Heart right ventricle (tissue), 16 donors: ENCODE measurements at regions not wholly inside any gene's neighbourhood (a gene's known extent, or its start where the extent isn't known, plus 50 kb on each side); places are given as distances from the start of the nearest gene placed in this dataset.

Experiments used
- ATAC-seq, 8 donors: fragments of 200-7000 bp; cut with Tn5 transposase; one replicate each; pipeline ENCODE4 v1.9.1; 2020; ENCODE audit warnings: mild to moderate bottlenecking in 8 of 8, moderate library complexity in 8 of 8, moderate number of reproducible peaks in 1 of 8
- DNase-seq, 2 donors: peaks; one replicate each; pipeline ENCODE4 v3.0.0-alpha.2; 2020
- H3K27ac ChIP-seq, 10 donors: fragments of 200-600 bp; sonication (generic) in 2 of 10; one replicate each; pipeline versions ENCODE4 v1.5.0 to v1.8.0; 2020 to 2022; ENCODE audit warnings: mild to moderate bottlenecking in 3 of 10
- H3K27me3 ChIP-seq, 7 donors: fragments of 200-600 bp; one replicate each; pipeline ENCODE4 v1.8.0; 2021 to 2022; ENCODE audit warnings: mild to moderate bottlenecking in 2 of 7
- H3K36me3 ChIP-seq, 9 donors: fragments of 200-600 bp; sonication (generic) in 1 of 9; one replicate each; pipeline versions ENCODE4 v1.5.0 to v1.8.0; 2020 to 2022; ENCODE audit warnings: mild to moderate bottlenecking in 2 of 9
- H3K4me1 ChIP-seq, 9 donors: fragments of 200-600 bp; sonication (generic) in 1 of 9; one replicate each; pipeline versions ENCODE4 v1.5.0 to v1.8.0; 2020 to 2022; ENCODE audit warnings: mild to moderate bottlenecking in 4 of 9
- H3K4me3 ChIP-seq, 10 donors: fragments of 200-600 bp; sonication (generic) in 2 of 10; one replicate each; pipeline versions ENCODE4 v1.5.0 to v1.8.0; 2020 to 2022; ENCODE audit warnings: mild to moderate bottlenecking in 7 of 10, moderate library complexity in 2 of 10
- H3K9me3 ChIP-seq, 11 donors: fragments of 200-600 bp in 10 of 11; sonication (generic) in 2 of 11; one replicate each; pipeline versions ENCODE4 v1.5.0 to v1.8.0; 2013 to 2022; ENCODE audit warnings: mild to moderate bottlenecking in 2 of 11, control low read depth in 1 of 11, moderate library complexity in 1 of 11
- CTCF ChIP-seq, 9 donors: fragments of 200-600 bp; sonication (generic) in 2 of 9; IDR thresholded peaks; one replicate each; pipeline versions ENCODE4 v1.5.0 to v1.8.0; 2021 to 2022; ENCODE audit warnings: antibody characterized with exemption in 9 of 9, mild to moderate bottlenecking in 5 of 9, moderate library complexity in 1 of 9
- WGBS, 2 donors: extraction: QIAGEN DNeasy Blood & Tissue Kit; methylation state at CpG; one replicate each; pipeline ENCODE4 v1.1.7; 2013; ENCODE audit warnings: inconsistent platforms in 1 of 2; 5-methylcytosine and 5-hydroxymethylcytosine counted together
- intact Hi-C, 10 donors: fragments of 100-400 bp; cut with DNase I; formaldehyde crosslinking; loops; one replicate each; pipeline versions ENCODE4 v1.11.1 to v1.14.2; 2022
- donor health status: Arrhythmogenic right ventricular cardiomyopathy.
- donor health status: ischemic (EF 13 %, LVEDD 7.1; RV severe dilation, severe dysfunction).
- donor health status: healthy with polysubstance abuse.
- donor health status: DM: no; HTN: yes; CAD: no.
- donor health status: DM: no; HTN: no; CAD: no.
- donor health status: ischemic (EF 25% LVEDD 6.9; RV normal size, moderate dysfunction).
- donor health status: ischemic (EF 25% LVEDD 5.7; RV mildly dilated, moderate dysfunction).
- donor health status: healthy.
- donor health status: DM: yes; HTN: yes; CAD: no.
- donor health status: Ischemic cardiomyopathy.
- donor health status: ischemic (EF 35%, LVEDD 5.7; RV mildly dilated, moderate dysfunction).
- donor health status: nonischemic (EF 11% LVEDD 7.7; RV severe dilation, severe dysfunction).
- donor health status: DM: yes; HTN: yes; CAD: no.
- donor health status: PGD.
- donor health status: ischemic (EF 29% LVEDD 5.4; RV normal size, mild dysfunction).
- donor health status: nonischemic (EF 23%, LVEDD 6.1; RV moderate dilation, normal function).

DNA sequence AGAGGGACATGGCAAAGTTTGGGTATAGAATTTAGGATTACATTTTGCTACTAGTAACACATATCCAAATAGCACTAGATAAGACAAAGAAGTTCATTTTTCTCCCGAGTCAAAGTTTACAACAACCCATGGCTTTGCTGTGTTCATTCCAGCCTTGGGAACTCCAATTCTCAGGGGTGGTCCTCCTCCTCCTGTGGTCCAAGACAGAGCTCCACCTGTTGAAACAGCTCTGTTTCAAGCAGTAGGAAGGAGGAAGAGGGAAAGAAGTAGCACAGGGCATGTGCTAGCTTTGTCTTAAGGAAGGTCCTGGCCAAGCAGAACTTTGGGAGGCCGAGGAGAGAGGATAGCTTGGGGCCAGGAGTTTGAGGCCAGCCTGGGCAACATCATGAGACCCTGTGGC lies 113.8 kb upstream of the SIX2 start:
- no peak overlapping the region for H3K4me3 ChIP-seq
- TF ChIP-seq CTCF (IDR thresholded peaks at IDR 0.05) = no peak
- no peak overlapping the region for H3K27ac ChIP-seq
- H3K36me3 ChIP-seq = no peaks in the 10 kb centered on the region
- intact Hi-C loops = no loop called here
- 83 to 86% methylated on average over 2 of the region's 2 CpGs for WGBS, 2 donors
- H3K27me3 ChIP-seq = peaks cover 0 to 8% (median 0%) of the 10 kb centered on the region in 7 donors
- H3K9me3 ChIP-seq = no peaks in the 10 kb centered on the region
- H3K4me1 ChIP-seq = peaks cover 0 to under 1% (median 0%) of the 10 kb centered on the region in 9 donors
- ATAC-seq (no peak), DNase-seq (no peak)

DNA sequence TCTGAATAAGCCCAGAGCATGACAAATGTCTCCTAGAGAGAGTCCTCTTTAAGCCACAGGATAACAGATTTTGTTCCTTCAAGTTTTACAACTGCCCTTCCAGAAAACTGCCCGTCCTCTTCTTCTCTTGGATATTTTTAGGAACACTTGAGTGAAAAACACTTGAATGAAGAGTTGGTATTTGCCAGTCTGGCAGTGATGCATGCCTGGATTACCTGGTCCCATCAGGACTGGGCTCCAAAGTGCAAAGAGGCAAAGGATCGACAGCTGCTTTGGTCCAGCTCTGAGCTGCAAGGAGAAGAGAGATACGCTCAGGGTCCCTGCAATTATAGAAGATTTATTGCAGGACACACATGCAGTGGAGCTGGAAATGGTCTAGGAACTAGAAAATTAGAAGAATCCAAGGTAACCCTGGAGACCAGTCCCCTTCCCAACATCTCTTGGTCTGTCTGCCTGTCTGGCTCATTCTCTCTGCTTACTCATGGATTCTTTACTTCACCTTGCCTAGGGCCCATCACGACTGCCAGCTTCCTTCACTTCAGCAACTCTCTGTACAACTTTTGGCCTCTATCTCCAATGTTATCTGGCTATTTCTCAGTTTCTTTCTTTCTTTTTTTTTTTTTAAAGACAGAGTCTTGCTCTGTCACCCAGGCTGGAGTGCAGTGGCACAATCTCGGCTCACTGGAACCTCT lies 112.1 kb upstream of the SIX2 start:
- intact Hi-C loops = no loop called here
- TF ChIP-seq CTCF (IDR thresholded peaks at IDR 0.05) = no peak
- no peak for DNase-seq
- Histone ChIP-seq H3K4me1 (no peaks in the 10 kb centered on the region), H3K4me3 (no peak overlapping the region), H3K36me3 (no peaks in the 10 kb centered on the region), H3K9me3 (no peaks in the 10 kb centered on the region), H3K27ac (no peak overlapping the region), H3K27me3 (peaks cover 0 to 8% (median 0%) of the 10 kb centered on the region in 7 donors)
- no peak for ATAC-seq
- WGBS, 2 donors = 66 to 69% methylated on average over 5 of the region's 5 CpGs

DNA sequence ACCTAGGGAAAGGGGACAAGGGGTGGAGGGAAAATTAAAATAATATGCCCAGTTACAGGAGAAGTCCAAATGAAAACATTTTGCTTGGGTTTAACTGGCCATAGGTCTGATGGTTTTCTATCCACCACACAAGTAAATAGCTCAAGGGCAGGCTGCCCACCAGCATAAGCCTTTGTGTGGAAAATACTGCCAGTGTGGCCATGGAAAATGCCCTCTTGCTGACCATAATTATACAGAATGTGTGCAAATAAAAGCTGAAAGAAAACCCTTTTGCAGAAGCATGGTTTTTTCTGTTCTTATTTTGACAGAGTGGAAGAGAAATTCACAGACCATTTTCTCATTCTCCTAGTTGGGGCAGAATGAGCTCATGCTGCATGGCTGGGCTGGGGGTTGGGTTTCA lies 111.3 kb upstream of the SIX2 start:
- Histone ChIP-seq H3K36me3 (no peaks in the 10 kb centered on the region), H3K27ac (no peak overlapping the region), H3K4me1 (no peaks in the 10 kb centered on the region), H3K4me3 (no peak overlapping the region), H3K27me3 (peaks cover 0 to 8% (median 0%) of the 10 kb centered on the region in 7 donors), H3K9me3 (peaks cover 0 to 5% (median 0%) of the 10 kb centered on the region in 11 donors)
- DNase-seq (no peak), ATAC-seq (no peak)
- intact Hi-C loops = no loop called here
- TF ChIP-seq CTCF (IDR thresholded peaks at IDR 0.05) = no peak

- TF ChIP-seq CTCF (IDR thresholded peaks at IDR 0.05) = no peak
- DNase-seq (no peak), ATAC-seq (no peak)
- WGBS, 2 donors = 85 to 86% methylated on average over 2 of the region's 2 CpGs
- H3K36me3 ChIP-seq = no peaks in the 10 kb centered on the region
- intact Hi-C loops = no loop called here
- H3K27ac ChIP-seq = no peak overlapping the region
- H3K27me3 ChIP-seq = peaks cover 0 to 8% (median 0%) of the 10 kb centered on the region in 7 donors
- H3K9me3 ChIP-seq = peaks cover 0 to 7% (median 0%) of the 10 kb centered on the region in 11 donors
- H3K4me1 ChIP-seq = no peaks in the 10 kb centered on the region
- H3K4me3 ChIP-seq = no peak overlapping the region
These were observed 110.6 kb upstream of the SIX2 start for GRCh38 chr2:45119855-45120254.
